NCI-H1436 (cell line): ENCODE measurements at regions not wholly inside any gene's neighbourhood (a gene's known extent, or its start where the extent isn't known, plus 50 kb on each side); places are given as distances from the start of the nearest gene placed in this dataset.

Experiments
- DNase-seq: peaks from one replicate; lab custom pipeline; 2025; lab: John Stamatoyannopoulos, UW

DNA sequence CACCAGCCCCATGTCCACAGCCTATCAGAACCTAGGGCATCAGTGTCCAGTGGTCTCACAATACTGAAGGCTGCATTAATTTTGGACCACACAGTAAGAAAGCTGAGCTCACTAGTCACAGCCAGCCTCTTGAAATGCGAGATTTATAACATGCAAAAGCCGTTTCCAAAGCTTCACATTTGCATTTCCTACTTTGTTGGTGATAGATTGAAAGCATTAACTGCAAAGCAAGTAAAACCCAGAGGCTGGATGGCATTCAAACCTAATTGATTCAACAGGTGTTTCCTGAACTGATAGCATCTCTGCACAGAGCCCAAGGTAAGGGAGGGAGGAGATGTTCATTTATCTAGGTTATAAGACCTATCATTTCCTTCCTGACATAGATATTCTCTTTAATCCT lies 410.1 kb downstream of the OMA1 start:
- DNase-seq = no peak

DNA sequence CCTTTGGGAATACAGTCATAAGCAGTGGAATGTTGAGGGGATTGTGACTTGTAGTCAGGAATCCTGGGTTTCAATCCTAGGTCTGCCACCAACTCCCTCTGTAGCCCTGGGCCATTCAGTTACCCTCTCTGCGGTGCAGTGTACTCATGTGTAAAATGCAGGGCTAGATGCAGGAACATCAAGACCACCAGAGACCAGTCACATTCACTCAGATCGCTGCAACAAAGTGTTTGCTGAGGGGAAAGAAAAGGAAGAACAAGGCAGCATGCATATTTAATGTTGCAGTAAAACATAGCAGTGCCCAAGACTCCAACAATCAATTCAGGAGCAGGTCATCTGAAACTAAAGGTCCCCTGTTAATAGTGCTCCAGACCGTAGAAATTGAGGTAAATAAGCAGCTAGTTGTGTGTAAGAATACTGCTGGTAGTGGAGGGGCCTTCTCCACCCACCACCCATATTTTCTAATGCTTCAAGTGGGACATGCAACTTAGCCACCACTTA lies 410.7 kb downstream of the OMA1 start:
- DNase-seq = no peak

DNA sequence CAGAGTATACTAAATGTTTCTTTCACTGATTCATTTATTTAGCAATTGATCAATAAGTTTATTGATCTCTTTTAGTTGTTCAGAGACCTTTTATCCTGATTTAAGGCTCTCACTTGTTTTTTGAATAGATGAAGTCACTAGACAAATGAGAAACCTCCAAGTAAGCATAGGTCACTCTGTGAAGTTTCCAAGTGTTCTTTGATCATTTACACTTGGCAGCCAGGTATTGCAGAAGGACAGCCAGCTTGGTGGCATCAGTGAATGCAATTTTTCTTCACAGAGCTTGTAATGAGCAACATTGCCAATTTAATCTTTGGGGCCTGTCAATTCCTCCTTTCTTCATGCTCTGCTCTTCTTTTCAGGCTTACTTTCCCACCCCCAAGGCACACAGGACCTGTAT lies 413.0 kb downstream of the OMA1 start:
- no peak for DNase-seq

DNA sequence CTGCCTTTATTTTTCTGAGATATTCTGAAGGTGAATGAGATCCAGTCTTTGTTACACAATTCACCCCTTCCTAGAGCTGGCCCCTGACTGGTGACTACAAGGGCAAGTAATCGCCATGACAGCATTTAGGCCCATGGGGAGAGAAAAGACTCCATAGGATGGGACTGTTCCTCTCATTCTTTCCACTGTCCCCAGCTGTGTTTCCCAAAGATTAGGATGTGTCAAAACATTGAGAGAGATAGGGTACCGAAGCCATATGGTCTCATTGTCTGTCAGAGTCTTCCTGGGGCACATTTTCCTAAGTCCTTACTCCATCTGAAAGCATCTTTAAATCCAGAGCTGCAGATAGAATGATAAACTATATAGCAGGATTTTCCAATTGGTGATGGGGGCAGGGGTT lies 423.5 kb downstream of the OMA1 start:
- no peak for DNase-seq

DNA sequence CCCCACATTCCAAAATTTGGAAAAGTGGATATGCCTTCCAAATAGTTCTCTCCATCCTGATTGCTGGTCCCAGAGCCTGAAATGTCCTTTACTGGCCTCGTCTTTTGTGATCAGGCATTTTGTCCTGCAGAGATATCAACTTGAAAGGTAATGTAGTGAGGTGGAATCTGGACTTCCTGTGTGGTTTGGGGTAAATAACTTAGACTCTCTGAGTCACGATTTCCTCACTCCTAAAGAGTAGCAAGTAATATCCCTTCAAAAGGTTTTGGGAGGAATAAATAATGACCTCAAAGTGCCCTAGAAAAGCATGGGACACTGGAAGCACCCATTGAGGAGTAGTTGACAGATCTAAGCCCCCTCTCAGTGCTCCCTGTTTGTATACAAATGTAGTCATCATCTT lies 426.6 kb downstream of the OMA1 start:
- no peak for DNase-seq

DNA sequence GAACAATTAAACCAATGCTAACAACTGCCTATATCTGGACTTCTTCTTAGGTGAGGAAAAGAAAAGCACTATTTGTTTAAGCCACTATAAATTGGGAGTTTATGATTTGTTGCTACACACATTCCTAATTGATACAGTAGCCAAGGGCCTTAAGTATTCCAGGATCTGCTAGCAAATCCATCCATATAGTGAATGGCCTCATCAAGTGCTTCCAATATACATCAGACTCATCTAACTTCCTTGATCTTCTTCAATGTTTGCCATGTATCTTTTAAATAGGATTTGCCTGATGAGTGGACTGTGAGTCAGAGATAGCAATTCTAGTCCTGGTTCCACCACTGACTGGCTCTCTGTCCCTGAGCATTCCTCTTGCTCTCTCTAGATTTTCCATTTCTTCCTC lies 430.2 kb downstream of the OMA1 start:
- DNase-seq = no peak

DNA sequence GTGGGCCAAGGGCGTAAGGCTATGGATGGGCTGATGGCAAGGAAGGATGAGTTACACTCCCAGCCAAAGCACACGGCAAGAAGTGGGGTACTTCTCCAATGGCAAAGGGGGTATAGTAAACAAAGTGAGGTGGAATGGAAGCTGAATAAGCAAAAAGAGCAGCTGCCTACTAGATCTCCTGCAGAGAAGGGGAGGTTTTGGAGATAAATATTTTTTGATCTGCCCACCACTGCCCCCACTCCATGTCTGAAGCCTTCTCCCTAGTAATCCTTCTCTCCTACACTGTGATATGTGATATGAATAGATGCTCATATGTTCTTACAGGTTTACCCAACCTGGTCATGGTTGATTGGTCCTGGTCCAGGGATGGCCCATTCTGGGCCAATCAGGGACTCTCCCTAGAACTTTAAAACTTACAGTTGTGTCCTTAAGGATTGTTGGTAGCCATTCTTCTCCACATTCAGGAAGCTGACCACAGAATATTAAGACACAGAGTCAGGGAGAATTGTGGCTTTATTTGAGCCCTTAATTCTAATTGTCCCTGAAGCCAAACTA lies 436.8 kb downstream of the OMA1 start:
- DNase-seq = no peak

DNA sequence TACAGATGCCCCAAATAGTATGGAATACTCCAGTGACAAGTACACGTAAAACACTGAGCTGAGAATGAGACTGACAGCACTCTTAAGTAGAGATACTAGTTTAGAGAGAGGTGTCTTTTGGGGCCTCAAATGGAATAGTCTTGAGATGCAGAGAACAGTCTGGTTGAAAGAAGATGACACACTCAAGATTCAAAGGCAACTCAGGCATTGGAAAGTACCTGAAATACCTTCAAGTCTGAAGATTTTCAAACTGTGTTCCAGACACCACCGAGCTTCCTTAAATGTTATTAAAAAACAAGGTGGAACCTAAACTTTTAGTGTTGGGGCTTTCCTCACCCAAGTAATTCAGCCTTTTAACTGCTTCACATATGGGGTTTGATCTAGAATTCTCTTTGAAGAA lies 437.7 kb downstream of the OMA1 start:
- DNase-seq = no peak

DNA sequence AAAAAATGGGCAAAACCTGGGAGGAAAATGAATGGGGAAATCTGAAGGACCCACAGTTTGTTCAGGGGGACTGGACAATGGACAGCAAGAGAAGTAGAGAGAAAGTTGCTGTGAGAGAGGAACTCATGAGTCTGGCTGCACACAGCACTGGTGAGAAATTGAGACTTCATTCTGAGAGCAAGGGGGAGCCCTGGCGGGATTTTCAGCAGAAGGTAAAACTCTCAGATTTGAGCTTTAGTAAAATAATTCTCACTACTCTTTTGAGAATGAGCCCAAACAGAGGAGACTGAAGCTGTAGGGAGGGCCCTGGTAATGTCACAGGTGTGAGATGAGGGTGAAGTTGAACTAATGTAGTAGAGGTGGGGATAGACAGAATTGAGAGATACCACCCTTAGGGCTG lies 438.6 kb downstream of the OMA1 start:
- DNase-seq = no peak

DNA sequence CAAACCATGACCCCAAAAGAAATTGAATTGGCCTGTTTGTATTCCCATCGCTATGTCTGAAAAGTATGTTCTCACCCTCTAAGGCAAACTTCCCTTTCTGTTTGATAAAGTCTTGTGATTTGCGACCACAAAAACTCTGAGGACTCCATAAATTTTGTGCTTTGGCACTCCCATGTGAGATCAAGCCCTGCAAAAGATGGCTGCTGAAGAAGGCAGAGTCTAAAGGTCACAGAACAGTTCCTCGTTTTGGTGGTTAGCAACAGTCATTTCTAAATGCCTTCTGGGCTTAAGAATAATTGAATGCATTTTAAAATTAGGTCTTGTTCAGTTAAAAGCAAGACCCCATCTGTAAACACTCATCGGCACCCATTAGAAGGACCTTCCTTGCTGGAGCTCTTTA lies 441.6 kb downstream of the OMA1 start:
- DNase-seq = no peak

DNA sequence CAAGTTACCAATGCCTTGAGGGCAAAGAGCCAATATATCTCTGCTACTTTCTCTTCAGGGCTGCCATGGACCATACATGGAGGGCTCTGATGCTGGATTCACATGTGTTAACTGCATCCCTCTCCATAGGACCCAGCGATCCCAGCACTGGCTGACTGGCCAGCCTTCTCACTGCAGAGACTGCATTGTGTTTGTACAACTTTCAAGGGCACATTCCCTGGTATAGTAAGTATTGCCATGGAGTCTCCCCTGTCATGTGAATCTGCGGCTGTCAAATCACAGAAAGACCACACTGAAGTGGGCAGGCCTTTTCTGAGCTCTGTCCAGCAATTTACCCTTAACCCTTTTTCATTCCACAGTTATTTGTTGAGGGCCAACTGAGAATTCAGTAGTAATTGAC lies 449.8 kb downstream of the OMA1 start:
- DNase-seq = no peak

DNA sequence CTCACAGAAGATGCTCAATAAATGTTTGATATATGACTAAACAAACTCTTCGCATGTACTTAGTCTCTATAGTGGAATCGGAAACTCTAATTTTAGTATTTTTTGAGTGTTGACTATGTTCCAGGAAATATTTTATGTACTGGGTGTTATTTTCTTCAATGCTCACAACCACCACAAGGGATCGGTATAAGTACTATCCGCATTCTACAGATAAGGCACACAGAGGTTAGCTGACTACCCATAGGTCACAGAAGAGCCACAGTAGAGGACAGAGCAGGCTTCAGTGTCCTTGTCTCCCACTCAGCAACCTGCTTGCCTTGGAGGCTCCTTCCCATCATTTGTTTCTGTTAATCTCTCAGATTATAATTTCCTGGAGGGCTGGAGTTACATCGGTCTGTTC lies 451.3 kb downstream of the OMA1 start:
- no peak for DNase-seq

DNA sequence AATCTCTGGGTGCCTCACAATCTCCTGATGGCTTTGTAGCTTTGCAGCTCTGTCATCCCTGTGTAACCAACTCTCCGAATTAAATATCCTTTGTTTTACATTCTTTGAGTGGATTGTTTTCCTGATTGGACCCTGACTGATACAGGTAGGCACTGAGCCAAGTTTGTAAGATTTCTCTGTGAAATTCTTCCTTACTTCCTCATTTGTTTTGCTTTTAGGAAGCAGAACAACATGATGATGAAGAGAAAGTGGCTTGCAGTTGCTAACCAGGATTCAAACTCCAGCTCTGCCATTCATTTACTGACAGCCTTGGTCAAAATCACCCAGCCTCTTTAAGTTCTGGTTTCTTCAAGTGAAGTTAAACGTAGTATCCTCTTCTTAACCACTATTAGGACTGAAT lies 452.3 kb downstream of the OMA1 start:
- no peak for DNase-seq

DNA sequence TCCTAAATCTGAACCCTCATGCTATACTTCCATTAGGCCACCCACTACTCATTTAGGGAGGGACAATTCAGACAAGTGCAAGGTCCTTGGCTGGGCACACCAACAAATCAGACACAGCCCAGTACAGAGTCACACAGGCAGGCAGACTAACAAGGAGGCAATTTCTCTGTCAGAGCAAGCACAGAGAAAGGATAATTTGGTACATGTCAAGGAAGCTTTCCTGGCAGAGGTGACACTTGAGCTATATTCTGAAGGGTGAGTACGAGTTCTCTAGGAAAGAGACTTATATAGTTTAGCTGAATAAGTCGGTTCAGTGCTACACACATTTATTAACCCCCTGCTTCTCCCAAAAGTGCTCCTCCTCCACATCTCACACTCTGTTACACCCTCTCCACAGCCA lies 455.9 kb downstream of the OMA1 start:
- no peak for DNase-seq

DNA sequence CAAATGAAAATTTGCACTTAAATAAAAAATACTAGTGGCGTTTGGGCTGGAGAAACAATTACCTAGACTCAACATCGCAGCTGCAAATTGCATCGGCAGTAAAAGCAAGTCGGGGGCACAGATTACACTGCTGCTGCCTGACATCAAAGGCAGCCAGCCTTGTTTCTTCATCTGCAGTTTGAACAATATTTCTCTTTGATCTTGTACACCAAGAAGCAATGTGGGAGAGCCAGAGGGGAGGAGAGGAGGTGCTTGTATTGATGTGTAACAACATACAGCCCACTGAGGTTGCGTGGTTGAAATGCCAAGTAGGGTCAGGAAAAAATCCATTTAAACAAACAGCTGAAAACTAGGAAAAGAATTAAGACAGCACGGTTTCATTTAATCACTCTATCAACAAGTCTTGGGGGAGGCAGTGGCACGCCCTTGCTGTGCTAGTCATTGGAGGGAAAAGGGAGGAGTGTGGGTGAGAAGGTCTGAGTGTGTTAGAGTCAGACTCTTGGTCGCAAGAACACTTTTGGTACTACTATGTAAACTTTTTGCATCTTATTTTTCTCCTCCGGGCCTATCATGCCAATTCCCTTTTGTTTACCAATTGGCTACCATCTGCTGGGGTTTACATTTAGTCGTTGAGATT lies 456.5 kb downstream of the OMA1 start:
- no peak for DNase-seq

DNA sequence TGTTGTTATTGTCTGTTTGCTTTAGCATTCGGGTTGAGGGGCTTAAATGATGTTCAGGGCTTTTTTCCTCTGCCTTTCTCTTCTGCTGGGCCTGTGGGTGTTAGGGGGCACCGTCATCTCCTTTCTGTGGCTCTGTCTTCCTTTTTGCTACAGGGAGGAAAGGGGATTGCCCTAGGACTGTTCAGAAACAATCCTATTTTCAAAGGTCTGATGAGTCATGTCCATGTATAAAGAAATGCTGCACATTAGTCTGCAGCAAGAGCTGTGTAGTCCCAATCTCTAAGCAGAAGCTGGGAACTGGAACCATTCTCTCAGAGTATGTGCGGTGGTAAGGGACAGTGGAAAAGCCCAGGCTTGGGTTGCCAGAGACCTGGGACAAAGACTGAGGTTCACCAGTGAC lies 462.3 kb downstream of the OMA1 start:
- no peak for DNase-seq

DNA sequence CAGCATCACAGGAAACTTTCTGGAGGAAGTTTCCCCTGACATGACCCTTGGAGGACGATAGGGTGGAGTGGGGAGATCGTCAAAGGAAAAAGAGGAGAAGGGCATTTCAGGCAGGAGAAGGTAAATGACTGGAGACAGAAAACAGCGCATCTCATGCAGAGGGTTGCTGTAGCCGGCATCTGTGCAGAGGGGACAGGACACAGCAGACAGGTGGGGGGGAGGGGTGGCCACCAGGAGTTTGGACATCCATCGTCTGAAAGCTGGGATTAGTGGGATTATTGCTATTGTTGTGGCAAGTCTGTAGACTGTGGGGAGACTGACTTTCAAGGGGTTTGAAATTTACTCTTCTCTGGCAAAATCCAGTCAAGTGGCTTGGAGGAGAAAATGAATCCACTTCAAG lies 463.9 kb downstream of the OMA1 start:
- no peak for DNase-seq

DNA sequence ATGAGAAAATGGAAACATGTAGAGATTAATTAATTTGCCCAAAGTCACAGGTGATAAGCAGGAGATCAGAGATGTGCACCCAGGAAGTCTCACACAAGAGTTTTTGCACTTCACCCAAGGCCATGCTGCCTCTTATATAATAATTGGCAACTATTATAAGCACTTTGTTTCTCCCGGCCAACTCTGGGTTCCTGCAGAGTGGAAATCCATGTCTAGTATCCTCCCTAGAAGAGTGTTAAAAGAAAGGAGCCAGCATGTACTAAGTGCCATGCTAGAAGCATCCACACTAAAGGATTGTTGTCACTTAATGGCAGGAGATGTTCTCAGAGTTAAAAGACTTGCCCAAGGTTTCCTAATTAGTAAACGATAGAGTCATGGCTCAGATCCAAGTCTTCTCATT lies 470.3 kb downstream of the OMA1 start:
- DNase-seq = no peak

DNA sequence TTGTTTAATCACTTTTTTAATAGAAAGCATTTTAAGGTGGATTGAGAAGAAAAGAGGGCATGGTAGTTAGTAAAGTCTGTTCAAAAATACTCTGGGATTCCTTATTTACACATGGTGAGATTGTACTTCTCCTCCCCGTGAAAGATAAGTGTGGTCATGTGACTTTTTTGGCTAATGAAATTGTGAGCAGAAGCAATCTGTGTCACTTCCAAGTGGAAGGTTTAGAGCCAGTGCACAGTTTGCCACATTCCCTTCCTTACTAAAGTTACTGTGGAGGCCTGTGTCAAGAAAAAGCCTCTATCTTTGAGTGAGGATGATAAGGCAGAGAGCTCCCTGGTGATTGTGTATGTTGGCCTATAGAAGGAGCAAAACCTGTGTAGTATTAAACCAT lies 471.3 kb downstream of the OMA1 start:
- no peak for DNase-seq

DNA sequence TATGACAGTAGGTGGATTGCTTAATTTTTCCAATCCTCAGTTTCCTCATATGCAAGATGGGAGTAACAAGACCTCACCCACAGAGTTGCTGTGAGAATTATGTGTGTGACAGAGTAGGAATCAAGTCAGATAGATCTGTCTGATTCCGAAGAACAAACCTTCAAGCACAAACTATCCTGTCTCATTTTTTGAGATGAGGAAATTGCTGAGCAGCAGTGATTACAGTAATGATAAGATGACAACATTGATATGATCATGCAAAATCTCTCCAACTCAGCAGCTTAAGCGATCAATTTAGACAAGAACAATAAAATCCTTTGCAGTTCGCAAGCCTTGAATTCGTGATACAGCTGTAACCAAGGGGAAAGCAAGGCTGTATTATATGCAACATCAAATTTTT lies 474.1 kb downstream of the OMA1 start:
- DNase-seq = no peak

DNA sequence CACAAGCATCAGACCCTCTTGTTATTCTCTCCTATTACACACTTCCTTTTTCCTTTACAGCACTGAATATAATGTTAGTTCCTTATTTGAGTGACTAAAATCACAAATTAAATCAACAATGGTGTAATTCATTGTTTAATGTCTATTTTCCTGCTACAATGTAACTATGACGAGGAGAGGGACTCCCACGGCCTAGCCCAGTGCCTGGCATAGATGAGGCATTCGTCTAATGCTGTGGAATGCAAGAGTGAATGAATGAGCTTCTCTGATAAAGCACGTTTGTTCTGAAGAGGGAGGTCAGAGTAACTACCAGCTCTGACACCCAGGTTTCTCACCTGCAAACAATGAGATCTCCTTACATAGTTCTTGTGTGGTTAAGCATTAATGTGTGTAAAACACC lies 479.4 kb downstream of the OMA1 start:
- no peak for DNase-seq

DNA sequence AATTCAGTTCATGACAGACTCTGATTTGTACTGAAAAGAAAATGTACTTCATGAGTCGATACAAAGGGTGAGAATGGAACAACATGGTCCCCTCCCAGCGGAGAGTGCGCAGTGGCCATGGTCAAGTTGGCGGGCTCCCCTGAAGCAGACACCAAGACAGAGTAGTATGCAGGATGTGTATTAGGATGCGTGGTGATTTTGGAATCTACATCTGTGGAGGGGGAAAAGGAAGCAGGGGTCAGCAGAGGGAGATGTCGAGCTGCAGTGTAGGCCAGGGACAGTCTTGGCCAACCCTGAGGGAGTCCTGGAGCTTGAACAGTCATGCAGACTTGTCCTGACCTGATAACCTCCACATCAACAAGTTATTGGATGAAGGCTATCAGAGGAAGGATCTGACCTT lies 481.0 kb downstream of the OMA1 start:
- no peak for DNase-seq

DNA sequence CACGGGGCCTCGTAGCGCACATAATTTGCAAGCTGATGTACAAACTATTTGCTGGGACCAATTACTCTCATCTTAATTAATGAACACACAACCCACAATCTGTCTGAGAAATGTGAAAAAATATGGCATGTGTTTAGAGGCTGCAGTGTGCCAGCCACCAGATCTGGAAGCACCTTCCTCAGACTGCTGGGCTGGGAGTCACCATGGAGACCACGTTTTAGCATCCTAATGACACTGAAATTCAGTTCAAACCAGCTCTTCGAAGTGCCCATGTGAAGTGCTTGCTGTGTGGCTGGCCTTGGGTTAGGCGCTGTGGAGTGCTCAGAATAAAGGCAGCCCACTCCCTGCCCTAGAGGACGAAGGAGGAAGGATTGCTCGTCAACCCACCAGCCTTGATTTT lies 482.4 kb downstream of the OMA1 start:
- DNase-seq = no peak

DNA sequence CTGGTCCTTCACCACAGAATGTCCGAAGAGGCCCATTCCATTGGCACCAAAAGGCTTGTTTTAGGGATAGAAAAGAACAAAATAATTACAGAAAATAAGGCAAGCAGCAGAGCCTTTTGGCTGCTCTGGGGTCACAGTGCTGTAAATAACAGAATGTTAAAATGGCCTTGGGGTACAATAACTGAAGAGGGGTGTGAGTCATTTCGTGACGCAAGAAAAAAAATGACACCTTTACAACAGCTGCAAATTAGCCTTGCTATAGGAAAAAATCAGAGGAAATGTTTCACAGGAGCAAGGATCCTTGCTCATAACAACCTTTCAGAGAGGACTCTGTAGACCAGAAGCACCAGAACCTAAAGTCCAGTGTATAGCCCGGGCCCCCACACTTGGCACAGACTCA lies 483.4 kb downstream of the OMA1 start:
- no peak for DNase-seq

DNA sequence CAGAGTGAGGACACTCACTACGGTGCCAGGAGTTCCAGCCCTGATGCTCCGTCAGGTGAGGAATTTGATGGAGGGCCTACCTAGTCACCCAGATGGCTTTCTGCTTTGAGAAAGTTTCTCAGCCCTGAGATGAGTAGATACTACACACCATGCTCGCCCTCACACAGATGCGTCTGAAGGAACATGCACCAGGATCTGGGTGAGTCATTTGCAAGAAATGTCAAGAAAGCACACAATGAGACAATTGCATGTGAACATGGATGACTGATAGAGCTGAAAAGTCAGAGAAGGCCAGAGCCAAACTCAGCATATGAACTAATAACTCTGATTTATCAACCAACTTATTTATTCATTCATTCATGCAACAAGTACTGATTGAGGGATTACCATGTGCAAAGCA lies 483.9 kb downstream of the OMA1 start:
- no peak for DNase-seq
